ENCODE measurements at regions not wholly inside any gene's neighbourhood (a gene's known extent, or its start where the extent isn't known, plus 50 kb on each side); places are given as distances from the start of the nearest gene placed in this dataset.

- TF ChIP-seq CTCF (IDR thresholded peaks at IDR 0.05) = no peak
- TF ChIP-seq EZH2phosphoT487 (IDR thresholded peaks at IDR 0.05) = no peak
Measured at GRCh38 chr1:101618900-101619299, 377.8 kb downstream of the OLFM3 start.

Measured in neural progenitor cell (in vitro differentiated cells).